CD4-positive, alpha-beta memory T cell (primary cell): ENCODE measurements at regions not wholly inside any gene's neighbourhood (a gene's known extent, or its start where the extent isn't known, plus 50 kb on each side); places are given as distances from the start of the nearest gene placed in this dataset.

Experiments used
- CTCF ChIA-PET: fragments of 350-600 bp; sonication (Branson Sonifier 250); formaldehyde crosslinking; loops from one replicate; lab custom pipeline; 2021; ENCODE audit warnings: inconsistent platforms; ENCODE audit not compliant: partially characterized antibody; lab: Charles Lee
- POLR2A ChIA-PET: fragments of 350-600 bp; sonication (Branson Sonifier 250); formaldehyde crosslinking; loops from one replicate; lab custom pipeline; 2021; ENCODE audit not compliant: partially characterized antibody; lab: Charles Lee
- DNase-seq, 5 donors: peaks; one replicate each; pipeline versions ENCODE4 v3.0.0 to v3.0.0-alpha.2; 2020 to 2022; ENCODE audit warnings: mixed read lengths in 1 of 5
- H3K27ac ChIP-seq: one replicate; pipeline ENCODE4 v1.7.0; 2013; ENCODE audit warnings: low read depth, low read length
- H3K27me3 ChIP-seq: 2 replicates; pipeline ENCODE4 v1.7.0; 2013; ENCODE audit warnings: mild to moderate bottlenecking, low read length, moderate library complexity; ENCODE audit not compliant: insufficient read depth
- H3K36me3 ChIP-seq: 2 replicates; pipeline ENCODE4 v1.7.0; 2013; ENCODE audit warnings: mild to moderate bottlenecking, low read length, moderate library complexity; ENCODE audit not compliant: insufficient read depth
- H3K4me1 ChIP-seq: 2 replicates; pipeline ENCODE4 v1.7.0; 2013; ENCODE audit warnings: mild to moderate bottlenecking, low read length, moderate library complexity; ENCODE audit not compliant: insufficient read depth
- H3K4me3 ChIP-seq, 2 donors: one replicate each; pipeline ENCODE4 v1.7.0; 2013; ENCODE audit warnings: low read length in 2 of 2, mild to moderate bottlenecking in 1 of 2
- H3K9me3 ChIP-seq, 2 donors: one replicate each; pipeline ENCODE4 v1.7.0; 2013; ENCODE audit warnings: low read length in 2 of 2, control low read depth in 1 of 2; ENCODE audit not compliant: control insufficient read depth in 1 of 2
- H3K27ac Mint-ChIP-seq, 7 donors: one replicate each; pipeline ENCODE4 v1.8.0; 2020 to 2021; ENCODE audit warnings: mixed read lengths in 7 of 7, mild to moderate bottlenecking in 6 of 7, inconsistent platforms in 3 of 7, moderate library complexity in 3 of 7
- H3K27me3 Mint-ChIP-seq, 2 donors: one replicate each; pipeline ENCODE4 v1.8.0; 2020 to 2021; ENCODE audit warnings: mixed read lengths in 2 of 2
- H3K36me3 Mint-ChIP-seq, 2 donors: one replicate each; pipeline ENCODE4 v1.8.0; 2020 to 2021; ENCODE audit warnings: mixed read lengths in 2 of 2, inconsistent platforms in 1 of 2, mild to moderate bottlenecking in 1 of 2
- H3K4me1 Mint-ChIP-seq, 4 donors: one replicate each; pipeline ENCODE4 v1.8.0; 2020 to 2021; ENCODE audit warnings: mixed read lengths in 4 of 4, mild to moderate bottlenecking in 1 of 4
- H3K4me3 Mint-ChIP-seq, 8 donors: one replicate each; pipeline ENCODE4 v1.8.0; 2020 to 2021; ENCODE audit warnings: mixed read lengths in 8 of 8, mild to moderate bottlenecking in 7 of 8, moderate library complexity in 6 of 8, inconsistent platforms in 3 of 8
- H3K9me3 Mint-ChIP-seq, 8 donors: one replicate each; pipeline ENCODE4 v1.8.0; 2020 to 2021; ENCODE audit warnings: mixed read lengths in 8 of 8, mild to moderate bottlenecking in 5 of 8, inconsistent platforms in 3 of 8, moderate library complexity in 1 of 8
- intact Hi-C: fragments of 100-400 bp; cut with micrococcal nuclease; formaldehyde crosslinking; loops from one replicate; pipeline ENCODE4 v1.15.1; 2023

DNA sequence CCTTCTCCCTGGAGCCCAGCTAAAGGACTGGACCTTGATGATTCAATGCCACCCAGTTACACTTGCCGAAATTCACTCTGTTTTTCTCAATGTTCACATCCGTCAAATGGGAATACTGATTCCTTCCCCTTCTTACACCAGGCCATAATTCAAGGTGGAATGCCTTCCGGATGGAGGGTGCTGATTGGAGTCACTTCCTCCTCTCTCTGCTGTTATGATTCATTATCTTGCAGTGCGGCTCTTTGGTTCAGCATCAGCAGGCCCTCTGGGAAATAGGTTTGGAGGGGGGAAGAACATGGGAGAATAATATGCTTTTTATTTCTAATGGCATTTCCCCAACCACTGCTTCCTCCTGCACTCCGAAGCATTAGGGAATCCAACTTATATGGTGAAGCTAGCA is 390.6 kb upstream of the TBX3 start:
- no peaks in the 10 kb centered on the region for H3K36me3 Mint-ChIP-seq

DNA sequence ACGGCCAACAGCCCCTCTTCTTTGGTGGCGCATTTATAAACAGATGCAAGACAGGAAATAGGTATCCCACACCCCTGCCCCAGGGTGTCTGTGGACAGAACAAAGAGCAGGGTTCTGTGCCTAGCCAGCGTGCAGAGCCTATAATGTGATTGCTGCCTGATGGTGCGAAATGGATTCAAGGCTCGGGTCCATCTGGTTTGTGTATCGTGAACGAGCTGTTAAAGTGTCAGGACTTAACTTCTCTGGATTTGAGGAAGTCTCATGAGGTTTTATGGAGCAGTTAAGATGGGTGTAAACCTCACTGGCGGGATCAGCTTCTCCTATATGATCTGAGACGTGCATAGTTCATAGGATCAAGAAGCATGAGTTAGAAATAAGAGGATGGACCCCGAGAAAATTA is 388.7 kb upstream of the TBX3 start:
- no peak overlapping the region for H3K4me3 ChIP-seq
- H3K9me3 ChIP-seq: no peaks in the 10 kb centered on the region
- H3K27ac Mint-ChIP-seq: no peak overlapping the region
- peaks cover 0 to 1% of the 10 kb centered on the region in 2 donors for H3K27me3 Mint-ChIP-seq
- H3K4me1 ChIP-seq: no peaks in the 10 kb centered on the region
- H3K27me3 ChIP-seq: no peaks in the 10 kb centered on the region
- H3K9me3 Mint-ChIP-seq: peaks cover 2 to 19% (median 14%) of the 10 kb centered on the region in 8 donors
- no peak overlapping the region for H3K4me3 Mint-ChIP-seq
- intact Hi-C loops: no loop called here
- CTCF ChIA-PET: no interaction called here
- no peak for DNase-seq
- H3K36me3 ChIP-seq: no peaks in the 10 kb centered on the region
- no peak overlapping the region for H3K27ac ChIP-seq
- no peaks in the 10 kb centered on the region for H3K4me1 Mint-ChIP-seq
- no peaks in the 10 kb centered on the region for H3K36me3 Mint-ChIP-seq
- POLR2A ChIA-PET: no interaction called here

More for the DNA sequence above, 390.6 kb upstream of the TBX3 start:
- no peak for DNase-seq
- H3K9me3 Mint-ChIP-seq: peaks cover 3 to 22% (median 12%) of the 10 kb centered on the region in 8 donors
- no peaks in the 10 kb centered on the region for H3K27me3 Mint-ChIP-seq
- H3K4me3 Mint-ChIP-seq: no peak overlapping the region
- Histone ChIP-seq H3K27ac (no peak overlapping the region), H3K4me3 (no peak overlapping the region), H3K9me3 (no peaks in the 10 kb centered on the region), H3K27me3 (no peaks in the 10 kb centered on the region), H3K36me3 (no peaks in the 10 kb centered on the region), H3K4me1 (no peaks in the 10 kb centered on the region)
- ChIA-PET CTCF (no interaction called here), POLR2A (no interaction called here)
- H3K4me1 Mint-ChIP-seq: no peaks in the 10 kb centered on the region
- H3K27ac Mint-ChIP-seq: no peak overlapping the region
- intact Hi-C loops: no loop called here

DNA sequence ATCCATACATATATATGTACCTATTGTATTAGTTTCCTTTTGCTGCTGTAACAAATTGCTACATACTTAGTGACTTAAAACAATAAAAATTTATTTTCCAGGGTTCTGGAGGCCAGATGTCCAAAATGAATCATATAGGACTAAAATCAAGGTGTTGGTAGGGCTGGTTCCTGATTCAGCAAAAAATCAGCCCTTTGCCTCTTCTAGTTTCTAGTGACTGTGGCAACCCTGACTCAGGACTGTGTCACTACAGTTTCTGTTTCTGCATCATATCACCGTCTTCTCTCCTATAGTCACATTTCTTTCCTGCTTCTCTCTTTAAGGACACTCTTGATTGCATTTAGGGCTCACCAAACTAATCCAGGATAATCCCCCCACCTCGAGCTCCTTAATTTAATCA is 386.3 kb upstream of the TBX3 start:
- H3K9me3 ChIP-seq: no peaks in the 10 kb centered on the region
- ChIA-PET CTCF (no interaction called here), POLR2A (no interaction called here)
- DNase-seq: no peak
- Mint-ChIP-seq H3K27ac (no peak overlapping the region), H3K36me3 (no peaks in the 10 kb centered on the region), H3K4me3 (no peak overlapping the region), H3K9me3 (peaks cover 0 to 19% (median 11%) of the 10 kb centered on the region in 8 donors), H3K27me3 (peaks cover 0 to 1% of the 10 kb centered on the region in 2 donors), H3K4me1 (no peaks in the 10 kb centered on the region)
- intact Hi-C loops: no loop called here
- H3K4me3 ChIP-seq: no peak overlapping the region
- no peaks in the 10 kb centered on the region for H3K36me3 ChIP-seq
- no peaks in the 10 kb centered on the region for H3K4me1 ChIP-seq
- no peak overlapping the region for H3K27ac ChIP-seq
- H3K27me3 ChIP-seq: no peaks in the 10 kb centered on the region

DNA sequence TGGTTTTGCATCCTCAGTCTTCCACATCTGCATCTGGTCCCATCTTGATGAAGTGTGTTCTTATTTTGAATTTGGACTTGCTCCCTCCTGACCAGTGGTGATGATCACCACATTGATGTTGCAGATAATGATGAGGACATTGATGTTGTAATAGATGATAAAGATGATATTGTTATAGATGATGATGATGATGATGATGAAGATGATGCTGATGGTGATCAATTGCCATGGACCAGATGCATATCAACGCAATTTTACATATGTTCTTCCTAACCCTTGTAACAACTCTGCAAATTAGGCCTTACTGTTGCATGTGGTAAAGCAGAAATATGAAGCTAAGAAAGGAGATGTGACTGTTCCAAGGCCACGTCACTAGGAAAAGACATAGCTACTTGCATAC is 380.3 kb upstream of the TBX3 start:
- H3K36me3 ChIP-seq: no peaks in the 10 kb centered on the region
- no peak overlapping the region for H3K27ac ChIP-seq
- H3K9me3 Mint-ChIP-seq: peaks cover 0 to 9% (median 6%) of the 10 kb centered on the region in 8 donors
- peaks cover 0 to 1% of the 10 kb centered on the region in 2 donors for H3K27me3 Mint-ChIP-seq
- no peak overlapping the region for H3K4me3 Mint-ChIP-seq
- H3K4me3 ChIP-seq: no peak overlapping the region
- no peak overlapping the region for H3K27ac Mint-ChIP-seq
- H3K9me3 ChIP-seq: no peaks in the 10 kb centered on the region
- CTCF ChIA-PET: no interaction called here
- no peaks in the 10 kb centered on the region for H3K4me1 ChIP-seq
- intact Hi-C loops: no loop called here
- DNase-seq: no peak
- H3K36me3 Mint-ChIP-seq: no peaks in the 10 kb centered on the region
- POLR2A ChIA-PET: no interaction called here
- no peaks in the 10 kb centered on the region for H3K4me1 Mint-ChIP-seq
- no peaks in the 10 kb centered on the region for H3K27me3 ChIP-seq

DNA sequence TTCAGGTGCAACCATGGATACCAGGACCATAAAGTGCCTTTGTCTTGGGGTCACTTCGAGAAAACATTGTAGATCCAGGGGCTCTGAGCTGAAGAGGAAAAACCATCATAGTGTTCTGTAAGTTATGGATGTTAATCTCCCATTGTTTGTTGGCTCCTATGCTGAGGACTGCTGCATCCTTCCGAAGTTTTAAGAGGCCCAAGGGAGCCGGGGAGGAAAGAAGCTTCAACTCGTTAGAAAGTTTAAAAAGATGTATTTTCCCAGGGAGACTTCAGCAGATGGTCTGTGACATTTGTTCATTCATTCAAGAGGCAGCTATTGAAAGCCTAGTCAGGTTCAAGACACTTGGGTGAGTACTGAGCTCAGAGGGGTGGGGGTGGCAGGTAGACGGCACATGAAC is 378.8 kb upstream of the TBX3 start:
- Mint-ChIP-seq H3K4me1 (no peaks in the 10 kb centered on the region), H3K36me3 (no peaks in the 10 kb centered on the region), H3K9me3 (peaks cover 0 to 15% (median 4%) of the 10 kb centered on the region in 8 donors), H3K4me3 (no peak overlapping the region), H3K27ac (no peak overlapping the region), H3K27me3 (no peaks in the 10 kb centered on the region)
- no peaks in the 10 kb centered on the region for H3K9me3 ChIP-seq
- CTCF ChIA-PET: no interaction called here
- H3K4me3 ChIP-seq: no peak overlapping the region
- POLR2A ChIA-PET: no interaction called here
- intact Hi-C loops: no loop called here
- no peak for DNase-seq
- no peaks in the 10 kb centered on the region for H3K36me3 ChIP-seq
- no peak overlapping the region for H3K27ac ChIP-seq
- no peaks in the 10 kb centered on the region for H3K4me1 ChIP-seq
- H3K27me3 ChIP-seq: no peaks in the 10 kb centered on the region

DNA sequence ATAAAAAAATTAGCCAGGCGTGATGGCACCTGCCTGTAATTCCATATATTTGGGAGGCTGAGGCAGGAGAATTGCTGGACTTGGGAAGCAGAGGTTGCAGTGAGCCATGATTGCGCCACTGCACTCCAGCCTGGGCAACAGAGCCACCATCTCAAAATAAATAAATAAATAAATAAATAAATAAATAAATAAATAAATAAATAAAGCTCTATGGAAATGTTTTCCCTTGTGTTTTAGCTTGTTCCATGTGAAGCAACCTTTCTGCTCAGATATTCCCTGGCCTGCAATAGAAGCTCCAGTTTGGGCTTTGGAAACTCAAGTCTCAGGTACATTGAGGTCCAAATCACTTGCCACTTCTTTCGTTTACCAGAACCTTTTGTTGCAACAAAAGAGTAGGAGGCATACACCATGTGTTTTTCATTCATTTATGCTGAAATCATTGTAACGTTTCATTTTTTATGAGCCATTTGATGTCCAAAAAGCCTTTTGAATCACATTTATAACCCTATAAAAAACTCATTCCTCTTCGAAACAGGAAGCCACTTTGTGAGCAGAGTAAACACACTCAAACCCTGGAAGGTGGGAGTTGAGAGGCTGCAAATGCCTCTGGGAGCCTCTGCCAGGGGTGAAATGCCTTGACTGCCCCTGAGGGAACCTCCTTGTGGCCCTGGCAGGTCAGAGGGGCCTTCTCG is 376.6 kb upstream of the TBX3 start:
- Histone ChIP-seq H3K9me3 (no peaks in the 10 kb centered on the region), H3K36me3 (no peaks in the 10 kb centered on the region), H3K27me3 (no peaks in the 10 kb centered on the region), H3K4me3 (no peak overlapping the region), H3K27ac (no peak overlapping the region), H3K4me1 (no peaks in the 10 kb centered on the region)
- ChIA-PET POLR2A (no interaction called here), CTCF (no interaction called here)
- Mint-ChIP-seq H3K4me3 (no peak overlapping the region), H3K27ac (no peak overlapping the region), H3K36me3 (no peaks in the 10 kb centered on the region), H3K4me1 (no peaks in the 10 kb centered on the region), H3K9me3 (peaks cover 0 to 12% (median 5%) of the 10 kb centered on the region in 8 donors), H3K27me3 (no peaks in the 10 kb centered on the region)
- DNase-seq: no peak
- intact Hi-C loops: no loop called here

DNA sequence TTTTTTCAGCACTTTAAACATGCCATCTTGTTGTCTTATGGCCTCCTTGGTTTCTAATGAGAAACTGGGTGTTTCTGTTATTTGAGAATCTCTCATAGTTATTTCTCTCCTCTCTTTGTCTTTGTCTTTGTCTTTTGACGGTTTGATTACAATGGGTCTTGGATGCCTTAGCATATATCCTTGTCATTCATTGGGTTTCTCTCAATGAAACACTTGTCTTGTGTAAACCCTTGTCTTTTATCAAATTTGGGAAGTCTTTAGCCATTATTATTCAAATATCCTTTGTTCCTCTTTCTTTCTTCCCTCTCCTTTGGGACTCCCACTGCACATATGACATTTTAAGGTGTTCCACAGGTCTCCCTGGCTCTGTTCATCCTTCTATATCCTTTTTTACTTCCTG is 373.5 kb upstream of the TBX3 start:
- Histone ChIP-seq H3K36me3 (no peaks in the 10 kb centered on the region), H3K4me1 (no peaks in the 10 kb centered on the region), H3K4me3 (no peak overlapping the region), H3K27me3 (no peaks in the 10 kb centered on the region), H3K9me3 (no peaks in the 10 kb centered on the region), H3K27ac (no peak overlapping the region)
- Mint-ChIP-seq H3K4me3 (peak overlapping the region in 1 of 8 donors; percentile 21), H3K27ac (no peak overlapping the region), H3K4me1 (no peaks in the 10 kb centered on the region), H3K27me3 (no peaks in the 10 kb centered on the region), H3K9me3 (peaks cover 0 to 8% (median 4%) of the 10 kb centered on the region in 8 donors), H3K36me3 (no peaks in the 10 kb centered on the region)
- intact Hi-C loops: no loop called here
- POLR2A ChIA-PET: no interaction called here
- DNase-seq: no peak
- CTCF ChIA-PET: no interaction called here
